ENCODE measurements at regions not wholly inside any gene's neighbourhood (a gene's known extent, or its start where the extent isn't known, plus 50 kb on each side); places are given as distances from the start of the nearest gene placed in this dataset.

DNA sequence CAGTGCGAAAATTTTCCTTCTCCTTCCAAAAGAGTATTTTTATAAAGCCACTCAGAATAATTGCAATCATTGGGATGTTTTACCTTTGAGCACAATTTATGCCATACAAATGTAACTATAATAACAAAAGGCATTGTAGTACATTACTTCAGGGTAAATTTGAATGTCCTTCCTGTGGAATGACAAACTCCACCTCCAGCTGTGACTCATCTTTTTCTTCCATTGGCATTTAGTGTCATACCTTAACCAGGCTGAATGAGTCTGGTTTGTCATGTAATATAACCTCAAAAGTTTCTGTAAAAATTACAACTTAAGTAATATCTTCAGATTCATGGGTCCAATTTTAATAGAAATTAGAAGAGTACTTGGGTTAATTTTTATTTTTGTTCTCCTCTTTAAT is 93.3 kb downstream of the TMEM47 start:
- TF ChIP-seq POLR2A (IDR thresholded peaks at IDR 0.05), result no peak
- TF ChIP-seq, protein P1, sequence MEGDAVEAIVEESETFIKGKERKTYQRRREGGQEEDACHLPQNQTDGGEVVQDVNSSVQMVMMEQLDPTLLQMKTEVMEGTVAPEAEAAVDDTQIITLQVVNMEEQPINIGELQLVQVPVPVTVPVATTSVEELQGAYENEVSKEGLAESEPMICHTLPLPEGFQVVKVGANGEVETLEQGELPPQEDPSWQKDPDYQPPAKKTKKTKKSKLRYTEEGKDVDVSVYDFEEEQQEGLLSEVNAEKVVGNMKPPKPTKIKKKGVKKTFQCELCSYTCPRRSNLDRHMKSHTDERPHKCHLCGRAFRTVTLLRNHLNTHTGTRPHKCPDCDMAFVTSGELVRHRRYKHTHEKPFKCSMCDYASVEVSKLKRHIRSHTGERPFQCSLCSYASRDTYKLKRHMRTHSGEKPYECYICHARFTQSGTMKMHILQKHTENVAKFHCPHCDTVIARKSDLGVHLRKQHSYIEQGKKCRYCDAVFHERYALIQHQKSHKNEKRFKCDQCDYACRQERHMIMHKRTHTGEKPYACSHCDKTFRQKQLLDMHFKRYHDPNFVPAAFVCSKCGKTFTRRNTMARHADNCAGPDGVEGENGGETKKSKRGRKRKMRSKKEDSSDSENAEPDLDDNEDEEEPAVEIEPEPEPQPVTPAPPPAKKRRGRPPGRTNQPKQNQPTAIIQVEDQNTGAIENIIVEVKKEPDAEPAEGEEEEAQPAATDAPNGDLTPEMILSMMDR (IDR thresholded peaks at IDR 0.05 in 8 of 11, conservative IDR thresholded peaks at IDR 0.05 in 3 of 11), result no peak

Data from spleen (tissue), 7 donors.